DMS79 treated with DMSO at 0.1 percent for 48 hours (cell line): ENCODE measurements at regions not wholly inside any gene's neighbourhood (a gene's known extent, or its start where the extent isn't known, plus 50 kb on each side); places are given as distances from the start of the nearest gene placed in this dataset.

Source experiments
- DNase-seq: peaks from one replicate; lab custom pipeline; 2025; lab: John Stamatoyannopoulos, UW

GRCh38 chr7:110142939-110143526, 947.9 kb upstream of the LRRN3 start:
- no peak for DNase-seq

GRCh38 chr7:110144599-110144998, 946.3 kb upstream of the LRRN3 start:
- DNase-seq, result no peak

- DNase-seq, result no peak
Measured at GRCh38 chr7:110148054-110148453, 942.9 kb upstream of the LRRN3 start.

GRCh38 chr7:110153222-110153621, 937.7 kb upstream of the LRRN3 start:
- DNase-seq, result no peak

DNA sequence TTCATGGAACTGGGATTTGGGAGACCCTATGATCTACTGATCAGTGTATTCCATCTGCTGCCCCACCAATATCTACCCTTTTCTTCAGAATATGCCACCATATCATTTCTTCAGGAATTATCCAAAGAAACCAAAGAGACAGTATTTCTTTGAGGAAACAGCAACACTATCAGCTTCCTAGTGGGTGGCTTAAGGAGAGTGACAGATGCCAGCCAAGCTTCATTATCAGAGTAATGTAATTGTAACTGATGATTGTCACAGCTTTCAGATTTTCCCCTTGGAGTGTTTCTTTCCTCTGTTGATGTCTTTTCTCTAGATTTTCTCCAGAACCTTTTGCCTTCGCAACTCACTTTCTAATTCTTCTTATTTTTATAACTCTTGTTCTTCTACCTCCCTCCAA, 934.4 kb upstream of the LRRN3 start:
- no peak for DNase-seq

GRCh38 chr7:110157631-110158362, 933.1 kb upstream of the LRRN3 start:
- DNase-seq, result no peak

DNA sequence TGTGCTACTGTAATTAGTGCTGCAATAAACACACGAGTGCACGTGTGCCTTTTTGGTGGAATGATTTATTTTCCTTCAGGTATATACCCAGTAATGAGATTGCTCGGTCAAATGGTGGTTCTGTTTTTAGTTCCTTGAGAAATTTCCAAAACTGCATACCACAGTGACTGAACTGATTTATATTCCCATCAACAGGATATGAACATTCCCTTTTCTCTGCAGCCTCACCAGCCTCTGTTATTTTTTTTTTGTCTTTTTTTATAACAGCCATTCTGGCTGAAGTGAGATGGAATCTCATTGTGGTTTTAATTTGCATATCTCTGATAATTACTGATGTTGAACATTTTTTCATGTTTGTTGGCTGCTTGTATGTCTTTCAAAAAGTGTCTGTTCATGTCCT, 922.9 kb upstream of the LRRN3 start:
- DNase-seq, result no peak

DNA sequence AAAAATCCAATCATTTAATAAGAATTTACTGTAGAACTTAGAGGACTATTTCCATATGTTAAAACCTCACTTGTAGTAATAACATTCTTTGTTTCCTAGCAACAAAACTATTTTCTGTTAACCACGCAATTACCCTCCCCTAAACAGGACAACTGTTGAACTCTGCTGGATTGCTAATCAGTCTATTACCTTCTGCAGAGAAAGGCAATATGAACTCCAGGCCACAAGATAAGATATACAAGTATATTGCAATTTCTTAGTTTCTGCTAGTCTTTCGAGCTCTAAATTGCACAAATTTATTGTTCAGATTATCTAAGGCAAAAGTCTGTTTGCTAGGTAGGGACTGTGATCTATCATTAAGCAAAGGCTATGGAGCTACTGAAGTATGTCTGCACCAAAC, 920.1 kb upstream of the LRRN3 start:
- no peak for DNase-seq

DNA sequence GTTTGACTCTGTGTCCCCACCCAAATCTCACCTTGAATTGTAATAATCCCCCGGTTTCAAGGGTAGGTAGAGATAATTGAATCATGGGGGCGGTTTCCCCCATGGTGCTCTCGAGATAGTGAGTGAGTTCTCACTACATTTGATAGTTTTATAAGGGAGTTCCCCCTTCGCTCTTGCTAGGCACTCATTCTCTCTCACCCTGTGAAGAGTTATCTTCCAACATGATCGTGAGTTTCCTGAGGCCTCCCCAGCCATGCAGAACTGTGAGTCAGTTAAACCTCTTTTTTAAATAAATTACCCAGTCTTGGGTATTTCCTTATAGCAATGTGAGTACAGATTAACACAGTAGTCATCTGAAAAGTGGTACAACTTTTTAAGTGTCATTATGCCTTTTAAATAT, 913.5 kb upstream of the LRRN3 start:
- no peak for DNase-seq

- DNase-seq, result no peak
Measured at GRCh38 chr7:110179037-110179436, 911.9 kb upstream of the LRRN3 start.

DNA sequence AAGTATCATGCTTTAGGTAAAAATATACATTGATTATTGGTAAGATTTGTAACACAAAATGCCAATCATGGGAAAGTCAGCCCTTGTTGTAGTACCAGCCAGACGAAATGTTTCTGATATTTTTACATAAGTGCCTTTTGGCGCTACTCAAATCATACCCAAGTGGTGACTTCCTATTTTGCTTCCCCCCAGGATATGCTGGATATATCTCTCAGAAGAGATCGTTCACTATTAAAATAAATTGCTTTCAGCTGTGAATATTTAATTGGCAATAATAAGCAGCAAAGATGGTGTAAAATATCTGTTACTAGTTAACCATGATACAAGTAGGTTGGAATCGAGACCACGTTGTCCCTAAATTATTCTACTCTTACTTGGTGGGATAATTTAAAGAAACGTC, 909.2 kb upstream of the LRRN3 start:
- DNase-seq, result no peak

DNA sequence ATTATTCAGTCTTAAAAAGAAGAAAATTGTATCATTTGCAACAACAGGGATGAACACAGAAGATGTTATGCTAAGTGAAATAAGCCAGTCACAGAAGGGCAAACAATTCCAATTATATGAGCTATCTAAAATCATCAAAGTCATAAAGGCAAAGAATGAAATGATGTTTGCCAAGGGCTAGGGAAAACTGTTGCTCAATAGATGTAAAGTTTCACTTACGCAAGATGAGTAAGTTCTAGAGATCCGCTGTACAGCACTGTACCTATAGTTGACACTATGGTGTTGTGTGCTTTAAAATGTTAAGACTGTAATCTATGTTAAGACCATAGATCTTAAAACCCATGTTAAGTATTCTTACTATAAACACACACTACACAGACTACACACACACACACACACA, 904.6 kb upstream of the LRRN3 start:
- DNase-seq, result no peak

DNA sequence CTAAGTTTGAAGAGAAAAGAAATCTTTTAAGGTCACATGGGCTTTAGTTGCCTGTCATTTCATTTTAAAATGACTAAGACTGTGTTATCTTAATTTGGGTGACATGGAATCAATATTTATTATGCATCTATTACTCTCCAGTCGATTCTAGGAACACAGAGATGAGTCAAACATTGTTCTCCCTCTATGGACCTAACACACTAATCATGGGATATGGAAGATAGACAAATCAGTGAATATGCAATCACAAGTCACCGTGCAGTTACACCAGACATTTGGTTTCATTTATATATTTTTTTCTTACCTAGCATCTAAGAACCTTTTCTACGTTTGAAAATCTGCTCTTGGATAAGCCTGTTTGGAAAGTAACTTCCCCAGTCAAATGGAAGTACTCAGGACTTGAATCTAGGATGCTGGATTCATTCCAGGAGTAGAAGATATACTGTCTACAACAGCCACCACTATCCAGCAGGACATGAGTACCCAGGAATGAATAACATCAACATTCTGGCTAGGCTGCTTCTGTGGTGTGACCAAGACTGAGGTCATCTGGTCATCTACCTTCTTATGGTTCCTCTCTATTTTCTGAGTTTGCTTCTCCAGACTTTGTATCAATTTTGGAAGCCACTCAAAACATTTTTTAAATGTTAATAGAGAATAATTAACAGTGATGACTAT, 902.9 kb upstream of the LRRN3 start:
- DNase-seq, result no peak

DNA sequence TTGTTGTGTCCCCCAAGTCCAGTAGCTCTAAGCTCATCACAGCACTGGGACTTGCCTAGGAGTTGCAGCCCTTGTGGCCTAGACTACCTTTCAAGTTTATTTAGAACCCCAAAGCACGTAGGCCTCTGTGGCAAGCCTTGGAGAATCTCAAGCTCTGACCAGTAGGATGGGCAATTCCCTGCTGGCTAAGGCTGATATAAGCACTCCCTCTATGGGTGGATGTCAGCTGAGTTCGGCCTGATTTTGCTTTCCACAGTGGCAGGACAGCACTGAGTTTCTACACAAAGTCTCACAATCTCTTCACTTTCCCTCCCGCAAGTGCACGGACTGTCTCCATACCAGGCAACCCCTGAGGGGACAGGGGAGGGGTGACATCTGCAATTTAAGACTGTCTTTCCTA, 886.4 kb upstream of the LRRN3 start:
- no peak for DNase-seq

DNA sequence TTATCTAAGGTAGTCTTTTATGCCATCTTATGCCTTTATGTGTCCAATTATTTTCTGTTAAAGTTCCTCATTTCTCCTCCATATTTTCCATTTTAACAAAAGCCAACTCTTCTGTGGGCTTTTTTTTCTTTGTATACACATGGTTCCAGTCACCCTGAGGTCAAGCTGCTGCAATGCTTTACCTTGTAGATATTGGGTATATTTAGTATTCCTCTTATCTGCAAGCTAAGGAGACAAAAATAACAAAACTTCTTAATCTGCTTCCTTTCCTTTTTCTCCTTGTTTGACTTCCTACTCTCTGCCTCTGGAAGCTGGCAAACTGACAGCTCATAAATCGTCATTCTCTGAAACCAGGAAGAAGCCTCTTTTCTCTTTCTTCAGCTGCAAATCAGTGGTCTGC, 885.0 kb upstream of the LRRN3 start:
- no peak for DNase-seq

- no peak for DNase-seq
Measured at GRCh38 chr7:110209884-110210283, 881.0 kb upstream of the LRRN3 start.

DNA sequence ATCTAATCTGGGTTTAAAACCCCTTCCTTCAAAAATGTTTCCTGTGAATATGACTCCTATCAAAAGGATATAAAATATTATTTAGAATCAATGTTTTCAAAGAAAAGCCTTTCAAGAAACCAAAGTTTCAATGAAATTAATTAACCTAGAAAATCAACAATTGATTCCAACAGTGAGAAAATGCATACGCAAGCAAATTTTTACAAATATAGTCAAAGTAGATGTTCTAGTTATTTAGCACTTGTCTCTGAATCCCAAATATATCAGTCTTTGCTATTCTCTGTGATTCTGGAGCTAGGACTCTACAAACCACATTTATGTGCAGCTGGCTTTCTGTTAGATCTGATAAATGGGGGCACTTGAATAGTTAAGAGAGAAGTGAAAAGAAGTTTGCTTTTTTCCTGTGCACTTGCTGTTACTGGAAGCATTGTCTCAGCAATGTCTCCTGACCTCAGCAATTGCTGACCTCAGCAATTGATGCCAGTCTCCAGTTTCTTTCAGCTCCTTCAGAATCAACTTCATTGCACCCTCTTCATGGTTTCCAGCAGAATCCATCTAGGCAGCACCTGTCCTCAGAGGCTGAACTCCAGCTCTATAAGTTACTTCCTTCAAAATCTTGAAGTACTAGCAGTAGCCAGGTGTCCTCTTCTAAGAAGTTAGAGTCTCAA, 879.9 kb upstream of the LRRN3 start:
- DNase-seq, result no peak

DNA sequence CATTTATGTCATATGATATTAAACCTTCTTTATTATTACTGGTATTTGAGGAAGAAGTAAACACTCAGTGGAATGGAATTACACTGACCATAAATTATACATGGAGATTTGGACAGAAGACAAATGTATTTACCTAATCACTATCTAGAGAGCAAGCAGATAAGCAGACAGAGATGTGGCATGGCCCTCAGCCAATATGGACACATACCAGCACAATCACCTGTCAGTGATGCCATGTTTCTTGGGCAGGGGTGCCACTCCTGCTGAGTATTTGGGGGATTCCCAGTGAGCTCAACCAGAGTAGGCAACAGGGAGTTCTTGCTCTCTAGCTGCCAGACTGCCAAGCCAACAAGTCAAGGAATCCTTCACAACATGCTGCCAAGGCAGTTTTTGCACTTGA, 866.3 kb upstream of the LRRN3 start:
- DNase-seq, result no peak

GRCh38 chr7:110246118-110246517, 844.8 kb upstream of the LRRN3 start:
- DNase-seq, result no peak

DNA sequence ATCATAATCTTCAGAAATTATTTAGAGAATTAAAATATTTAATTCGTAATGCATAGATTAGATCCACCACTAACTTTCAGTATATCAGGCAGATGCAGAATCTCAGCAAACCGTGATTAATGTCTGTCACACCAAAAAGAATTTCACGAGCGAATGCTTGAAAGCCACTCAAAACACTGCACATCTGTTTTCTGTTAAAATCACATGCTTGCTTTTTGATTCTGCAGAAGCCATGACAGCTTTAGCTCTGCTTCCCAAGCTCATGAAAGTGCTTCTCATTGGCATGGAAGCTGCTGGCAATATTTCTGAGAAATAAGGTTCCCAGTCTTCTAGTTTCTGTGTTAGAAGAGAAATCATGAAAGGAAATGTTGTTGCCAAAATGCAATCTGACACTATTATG, 837.8 kb upstream of the LRRN3 start:
- peak; percentile 49 for DNase-seq

DNA sequence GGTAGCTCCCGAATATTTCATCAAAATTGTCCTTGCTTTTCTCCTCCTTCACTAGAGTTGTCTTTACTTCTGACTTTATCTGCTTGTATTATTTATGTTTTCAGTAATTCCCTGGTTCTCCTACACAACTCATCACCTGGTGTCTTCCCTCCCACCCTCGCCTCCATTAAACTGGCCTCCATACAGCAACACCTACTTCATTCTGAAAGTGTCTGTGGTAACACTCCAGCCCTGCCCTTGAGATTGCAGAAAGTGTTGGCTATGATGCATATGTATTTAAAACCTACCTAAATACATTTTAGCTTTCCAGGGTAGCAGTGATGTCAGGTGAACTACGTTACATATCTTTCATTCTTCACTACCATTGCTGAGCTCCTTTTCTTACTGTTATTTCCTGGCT, 833.3 kb upstream of the LRRN3 start:
- DNase-seq, result no peak

DNA sequence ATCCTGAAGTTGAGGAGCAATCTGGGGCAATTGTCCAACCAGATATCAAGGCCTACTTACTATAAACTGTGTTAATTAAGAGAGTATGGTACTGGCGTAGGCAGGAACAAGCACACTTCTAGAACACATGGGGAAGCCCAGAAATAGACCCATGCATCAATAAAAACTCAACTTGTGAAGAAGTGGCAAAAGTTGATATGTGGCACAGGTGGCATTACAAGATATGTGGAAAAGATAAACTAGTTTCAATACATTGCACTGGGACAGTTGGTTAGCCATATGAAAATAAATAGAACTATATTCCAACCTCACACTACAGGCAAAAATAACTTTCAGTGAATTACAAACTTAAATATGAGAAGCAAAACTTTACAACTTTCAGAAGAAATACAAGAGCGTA, 828.7 kb upstream of the LRRN3 start:
- DNase-seq, result no peak

DNA sequence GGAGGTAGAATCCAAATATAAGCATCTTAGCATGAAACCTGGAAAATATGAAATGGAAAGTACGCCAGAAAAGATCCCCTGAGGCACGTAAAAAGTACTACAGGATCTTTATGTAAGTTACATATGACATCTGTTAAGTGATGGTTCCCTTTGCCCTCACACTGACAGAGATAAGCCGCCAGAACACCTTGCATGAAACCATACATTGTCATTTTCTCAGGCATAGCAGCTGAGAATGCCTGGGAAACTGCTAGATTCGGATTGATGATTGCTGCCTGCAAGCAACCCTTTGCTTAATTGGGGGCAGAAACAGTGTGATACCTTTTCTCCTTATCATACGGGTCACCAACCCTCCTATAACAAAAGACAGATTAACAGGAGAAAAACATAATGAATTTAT, 826.6 kb upstream of the LRRN3 start:
- DNase-seq, result no peak
